ENCODE measurements at regions not wholly inside any gene's neighbourhood (a gene's known extent, or its start where the extent isn't known, plus 50 kb on each side); places are given as distances from the start of the nearest gene placed in this dataset.
"Not testable (repeated sequence)": the region's sequence is repeated elsewhere in the genome, so short reads cannot be mapped to it uniquely, and the experiment has no call there.

DNA sequence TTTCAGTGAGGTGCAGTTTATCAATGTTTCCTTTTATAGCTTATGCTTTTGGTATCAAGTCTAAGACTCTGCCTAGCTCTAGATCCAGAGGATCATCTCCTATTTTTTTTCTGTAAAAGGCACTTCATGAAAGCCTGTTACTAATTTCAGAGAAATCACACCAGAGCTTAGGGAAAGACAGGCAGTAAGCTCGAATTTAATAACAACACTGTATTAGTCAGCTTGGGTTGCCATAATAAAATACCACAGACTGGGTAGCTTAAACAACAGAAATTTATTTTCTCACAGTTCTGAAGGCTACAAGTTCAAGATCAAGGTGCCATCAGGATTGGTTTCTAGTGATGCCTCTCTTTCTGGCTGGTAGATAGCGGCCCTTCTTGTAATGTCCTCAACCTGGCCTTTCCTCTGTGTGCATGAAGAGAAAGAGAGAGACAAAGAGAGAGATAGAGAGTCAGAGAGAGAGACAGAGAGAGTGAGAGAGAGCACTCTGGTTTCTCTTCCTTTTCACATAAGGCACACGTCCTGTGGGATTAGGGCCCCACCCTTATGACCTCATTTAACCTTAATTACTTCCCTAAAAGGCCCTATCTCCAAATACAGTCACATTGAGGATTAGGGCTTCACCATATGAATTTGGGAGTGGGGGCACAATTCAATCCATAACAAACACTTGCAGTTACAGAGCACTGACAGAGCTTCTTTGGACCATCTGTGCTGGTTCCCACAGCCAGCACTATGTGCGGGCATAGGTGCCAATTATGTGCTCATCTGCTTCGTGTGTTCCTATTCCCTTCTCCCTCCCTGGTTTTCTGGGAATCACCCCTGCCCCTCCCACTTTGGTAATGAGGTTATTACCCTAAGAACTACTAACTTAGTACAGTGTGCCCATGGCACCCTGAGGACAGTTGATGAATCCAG is 114.8 kb upstream of the MED14 start:
- in situ Hi-C loops (cut with MboI; ENCODE audit: low pct_unique_long_range_greater_than_20kb, low sequenced_read_pairs) = no loop called here

DNA sequence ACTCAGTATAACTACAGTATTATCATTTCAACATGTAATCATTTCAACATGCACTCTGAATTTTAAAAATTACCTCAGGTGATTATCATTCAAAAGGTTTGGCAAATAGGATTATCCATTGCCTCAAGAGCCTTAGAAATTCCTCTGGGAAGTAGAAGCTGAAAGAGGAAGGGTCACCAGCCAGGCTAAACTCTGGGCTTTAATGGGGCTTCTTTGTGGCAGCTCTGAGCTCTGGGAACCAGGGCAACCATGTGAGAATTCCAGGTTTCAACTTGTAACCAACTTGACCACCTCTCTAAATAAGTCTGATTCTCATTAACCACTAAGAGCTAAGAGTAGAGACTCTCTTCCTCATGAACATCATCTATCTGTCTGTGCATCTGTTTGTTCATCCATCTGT is 117.2 kb upstream of the MED14 start:
- in situ Hi-C loops (cut with MboI; ENCODE audit: low pct_unique_long_range_greater_than_20kb, low sequenced_read_pairs) = no loop called here
- DNase-seq = no peak

More for the DNA sequence above, 114.8 kb upstream of the MED14 start:
- peak; percentile 91 for DNase-seq

GRCh38 chrX:40853004-40853815 is 117.9 kb upstream of the MED14 start:
- no peak for DNase-seq
- in situ Hi-C loops (cut with MboI; ENCODE audit: low pct_unique_long_range_greater_than_20kb, low sequenced_read_pairs) = no loop called here

GRCh38 chrX:40853816-40854123 is 118.4 kb upstream of the MED14 start:
- DNase-seq = no peak
- in situ Hi-C loops (cut with MboI; ENCODE audit: low pct_unique_long_range_greater_than_20kb, low sequenced_read_pairs) = no loop called here

DNA sequence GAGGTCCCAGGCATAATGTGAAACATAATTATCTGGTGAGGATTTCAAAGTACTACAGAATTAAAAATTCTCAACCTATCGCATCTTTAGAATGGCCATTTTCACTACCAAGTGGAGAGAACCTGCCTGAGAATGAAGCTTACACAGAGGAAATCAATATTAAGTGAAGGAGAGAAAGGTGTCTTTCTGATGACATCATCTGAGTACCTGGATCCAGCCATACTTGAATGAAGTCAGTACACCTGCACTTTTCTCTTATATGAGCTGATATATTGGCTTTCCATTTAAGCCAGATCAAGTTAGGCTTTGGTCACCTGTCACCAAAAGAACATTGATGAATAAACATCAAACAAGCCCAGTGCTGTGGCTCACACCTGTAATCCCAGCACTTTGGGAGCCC is 118.9 kb upstream of the MED14 start:
- DNase-seq = no peak
- in situ Hi-C loops (cut with MboI; ENCODE audit: low pct_unique_long_range_greater_than_20kb, low sequenced_read_pairs) = no loop called here

- in situ Hi-C loops (cut with MboI; ENCODE audit: low pct_unique_long_range_greater_than_20kb, low sequenced_read_pairs) = no loop called here
- DNase-seq = no peak
Measured at GRCh38 chrX:40855411-40855810, 120.1 kb upstream of the MED14 start.

GRCh38 chrX:40855932-40856515 is 120.7 kb upstream of the MED14 start:
- in situ Hi-C loops (cut with MboI; ENCODE audit: low pct_unique_long_range_greater_than_20kb, low sequenced_read_pairs) = no loop called here
- DNase-seq = no peak

DNA sequence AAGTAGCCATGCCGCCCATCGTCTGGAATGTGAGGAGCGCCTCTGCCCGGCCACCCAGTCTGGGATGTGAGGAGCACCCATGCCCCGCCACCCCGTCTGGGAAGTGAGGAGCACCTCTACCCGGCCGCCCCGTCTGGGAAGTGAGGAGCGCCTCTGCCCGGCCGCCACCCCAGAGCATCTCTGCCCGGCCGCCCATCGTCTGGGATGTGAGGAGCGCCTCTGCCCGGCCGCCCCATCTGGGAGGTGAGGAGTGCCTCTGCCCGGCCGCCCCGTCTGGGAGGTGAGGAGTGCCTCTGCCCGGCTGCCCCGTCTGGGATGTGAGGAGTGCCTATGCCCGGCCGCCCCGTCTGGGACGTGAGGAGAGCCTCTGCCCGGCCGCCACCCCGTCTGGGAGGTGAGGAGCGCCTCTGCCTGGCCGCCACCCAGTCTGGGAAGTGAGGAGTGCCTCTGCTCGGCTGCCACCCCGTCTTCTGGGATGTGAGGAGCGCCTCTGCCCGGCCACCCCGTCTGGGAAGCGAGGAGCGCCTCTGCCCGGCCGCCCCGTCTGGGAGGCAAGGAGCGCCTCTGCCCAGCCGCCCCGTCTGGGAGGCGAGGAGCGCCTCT is 126.7 kb upstream of the MED14 start:
- in situ Hi-C loops (cut with MboI; ENCODE audit: low pct_unique_long_range_greater_than_20kb, low sequenced_read_pairs); DNase-seq: not testable (repeated sequence)

DNA sequence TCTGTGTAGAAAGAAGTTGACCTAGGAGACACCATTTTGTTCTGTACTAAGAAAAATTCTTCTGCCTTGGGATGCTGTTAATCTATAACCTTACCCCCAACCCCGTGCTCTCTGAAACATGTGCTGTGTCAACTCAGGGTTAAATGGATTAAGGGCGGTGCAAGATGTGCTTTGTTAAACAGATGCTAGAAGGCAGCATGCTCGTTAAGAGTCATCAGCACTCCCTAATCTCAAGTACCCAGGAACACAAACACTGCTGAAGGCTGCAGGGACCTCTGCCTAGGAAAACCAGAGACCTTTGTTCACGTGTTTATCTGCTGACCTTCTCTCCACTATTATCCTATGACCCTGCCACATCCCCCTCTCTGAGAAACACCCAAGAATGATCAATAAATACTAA is 127.9 kb upstream of the MED14 start:
- in situ Hi-C loops (cut with MboI; ENCODE audit: low pct_unique_long_range_greater_than_20kb, low sequenced_read_pairs); DNase-seq: not testable (repeated sequence)

DNA sequence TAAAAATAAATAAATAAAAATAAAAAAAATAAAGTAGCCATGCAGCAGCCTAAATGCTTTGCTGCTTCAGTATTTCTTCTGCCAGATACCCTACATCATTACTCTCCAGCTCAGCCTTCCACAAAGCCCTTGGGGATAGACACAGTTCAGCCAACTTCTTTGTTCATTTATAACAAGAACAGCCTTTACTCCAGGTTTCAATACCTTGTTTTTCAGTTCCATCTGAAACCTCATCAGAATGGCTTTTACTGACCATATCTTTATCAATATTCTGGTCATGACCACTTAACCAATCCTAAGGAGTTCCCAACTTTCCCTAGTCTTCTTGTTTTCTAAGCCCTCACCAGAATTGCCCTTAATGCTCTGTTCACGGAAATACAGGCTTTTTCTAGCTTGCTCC is 128.3 kb upstream of the MED14 start:
- in situ Hi-C loops (cut with MboI; ENCODE audit: low pct_unique_long_range_greater_than_20kb, low sequenced_read_pairs) = no loop called here
- no peak for DNase-seq

DNA sequence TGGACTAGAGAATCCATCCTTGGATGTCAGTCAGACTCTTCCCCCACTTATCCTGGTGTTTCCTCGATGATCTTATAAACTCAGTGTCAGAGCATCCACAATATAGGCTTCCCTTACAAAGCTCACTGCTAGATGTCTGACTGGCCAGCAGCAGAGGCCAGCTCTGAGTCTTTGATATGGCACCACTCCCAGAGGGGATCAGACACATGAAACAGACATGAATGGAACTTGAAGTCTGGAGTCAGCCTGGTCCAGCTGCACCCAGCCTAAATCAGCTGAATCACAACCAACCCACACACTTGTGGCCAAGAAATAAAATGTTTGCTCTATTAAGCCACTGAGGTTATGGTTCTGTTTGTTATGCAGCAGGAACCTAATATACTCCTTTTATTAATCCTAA is 129.6 kb upstream of the MED14 start:
- no peak for DNase-seq
- in situ Hi-C loops (cut with MboI; ENCODE audit: low pct_unique_long_range_greater_than_20kb, low sequenced_read_pairs) = no loop called here

DNA sequence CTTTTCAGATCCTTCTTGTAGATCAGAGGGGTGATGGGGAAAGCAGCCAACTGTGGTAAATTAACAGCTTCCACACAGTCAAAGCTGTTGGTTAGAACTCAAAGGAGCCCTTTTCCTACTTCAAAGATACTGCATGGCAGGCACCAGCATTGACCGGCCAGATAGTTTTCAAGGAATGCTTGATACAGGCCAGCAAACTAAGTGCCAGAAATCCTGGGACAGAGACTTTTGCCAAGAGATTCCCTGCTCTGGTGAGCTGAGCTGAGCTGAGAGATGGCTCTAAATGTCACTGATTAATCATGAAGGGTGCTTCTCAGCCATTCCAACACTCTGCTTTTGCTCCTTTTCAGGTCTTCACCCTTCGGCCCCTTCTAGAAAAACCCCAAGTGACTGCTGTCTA is 131.6 kb upstream of the MED14 start:
- DNase-seq = no peak
- in situ Hi-C loops (cut with MboI; ENCODE audit: low pct_unique_long_range_greater_than_20kb, low sequenced_read_pairs) = no loop called here

DNA sequence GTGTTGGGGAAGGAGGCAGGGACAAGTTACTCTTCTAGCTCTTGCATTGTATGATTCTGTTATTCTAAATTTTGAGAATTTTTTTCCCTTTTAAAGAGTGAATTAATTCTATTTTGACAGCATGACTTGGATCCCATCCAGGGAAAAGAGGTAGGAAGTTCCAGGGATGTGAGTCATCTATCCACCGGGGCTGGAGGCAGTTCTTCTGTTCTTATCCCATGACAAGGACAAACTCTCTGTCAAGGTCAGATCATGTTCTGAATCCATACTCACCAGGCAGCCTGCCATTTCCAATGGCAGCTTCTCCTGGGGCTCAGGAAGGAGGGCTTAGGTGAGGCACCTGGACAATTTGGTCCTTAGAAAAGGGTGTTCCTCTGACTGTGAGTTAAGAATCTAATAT is 132.0 kb upstream of the MED14 start:
- in situ Hi-C loops (cut with MboI; ENCODE audit: low pct_unique_long_range_greater_than_20kb, low sequenced_read_pairs) = no loop called here

GRCh38 chrX:40868868-40869267 is 133.5 kb upstream of the MED14 start:
- no peak for DNase-seq
- in situ Hi-C loops (cut with MboI; ENCODE audit: low pct_unique_long_range_greater_than_20kb, low sequenced_read_pairs) = no loop called here

More for the DNA sequence above, 132.0 kb upstream of the MED14 start:
- DNase-seq = no peak

DNA sequence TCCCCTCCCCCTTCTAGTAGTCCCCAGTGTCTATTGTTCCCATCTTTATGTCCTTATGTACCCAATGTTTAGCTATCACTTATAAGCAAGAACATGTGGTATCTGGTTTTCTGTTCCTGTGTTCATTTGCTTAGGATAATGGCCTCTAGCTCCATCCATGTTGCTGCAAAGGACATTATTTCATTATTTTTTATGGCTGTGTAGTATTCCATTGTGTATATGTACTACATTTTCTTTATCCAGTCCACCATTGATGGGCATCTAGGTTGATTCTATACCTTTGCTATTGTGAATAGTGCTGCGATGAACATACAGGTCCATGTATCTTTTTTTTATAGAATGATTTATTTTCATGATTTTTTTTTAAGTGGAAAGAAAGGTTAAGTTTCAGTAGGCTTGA is 135.6 kb upstream of the MED14 start:
- DNase-seq; in situ Hi-C loops (cut with MboI; ENCODE audit: low pct_unique_long_range_greater_than_20kb, low sequenced_read_pairs): not testable (repeated sequence)

GRCh38 chrX:40871385-40872082 is 136.2 kb upstream of the MED14 start:
- in situ Hi-C loops (cut with MboI; ENCODE audit: low pct_unique_long_range_greater_than_20kb, low sequenced_read_pairs) = no loop called here
- no peak for DNase-seq

DNA sequence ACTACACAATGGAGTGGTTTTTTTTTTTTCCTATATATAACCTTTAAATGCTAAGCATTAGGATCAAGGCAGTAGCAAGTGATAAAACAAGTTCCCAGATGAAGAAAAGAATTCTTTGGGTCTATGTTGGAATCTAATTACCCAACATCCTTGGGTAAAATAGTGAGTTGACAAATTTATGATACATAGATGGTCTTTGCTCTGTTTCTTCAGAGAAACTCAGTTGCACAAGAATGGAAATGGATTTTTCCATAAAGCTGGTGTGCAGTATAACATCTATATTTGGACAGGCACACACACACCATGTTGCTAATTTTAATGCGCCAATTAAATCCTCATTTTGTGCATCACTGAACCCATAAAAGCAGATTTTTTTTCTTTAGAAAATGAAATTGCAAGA is 137.0 kb upstream of the MED14 start:
- in situ Hi-C loops (cut with MboI; ENCODE audit: low pct_unique_long_range_greater_than_20kb, low sequenced_read_pairs) = no loop called here
- DNase-seq = no peak

- in situ Hi-C loops (cut with MboI; ENCODE audit: low pct_unique_long_range_greater_than_20kb, low sequenced_read_pairs) = no loop called here
- no peak for DNase-seq
Measured at GRCh38 chrX:40875476-40875875, 140.1 kb upstream of the MED14 start.

DNA sequence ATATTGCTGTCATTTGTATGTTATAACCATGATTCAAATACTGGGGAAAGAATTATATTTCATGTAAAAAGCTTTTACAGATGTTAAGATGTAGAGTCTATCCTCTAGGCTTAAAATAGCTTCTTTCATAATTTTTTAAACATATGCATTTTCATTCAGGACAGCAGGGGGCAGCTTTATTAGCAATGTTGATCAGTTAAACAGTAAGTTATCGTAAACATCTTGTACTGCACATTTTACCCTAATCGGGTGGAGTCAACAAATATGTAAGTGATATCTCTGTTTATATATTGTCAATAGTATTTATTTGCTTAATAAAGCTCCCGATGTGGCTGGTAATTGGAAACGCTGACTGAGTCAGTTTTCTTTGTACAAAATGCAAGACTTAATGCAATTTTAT is 142.5 kb upstream of the MED14 start:
- in situ Hi-C loops (cut with MboI; ENCODE audit: low pct_unique_long_range_greater_than_20kb, low sequenced_read_pairs) = no loop called here
- DNase-seq = peak; percentile 43
